CD4-positive, alpha-beta T cell treated with Interleukin-4 for 4 hours (primary cell): ENCODE measurements at regions not wholly inside any gene's neighbourhood (a gene's known extent, or its start where the extent isn't known, plus 50 kb on each side); places are given as distances from the start of the nearest gene placed in this dataset.
"Not testable (repeated sequence)": the region's sequence is repeated elsewhere in the genome, so short reads cannot be mapped to it uniquely, and the experiment has no call there.

Experiments
- DNase-seq: peaks from one replicate; pipeline ENCODE4 v3.0.0-alpha.2; 2020

GRCh38 chr1:195738966-195739650, 869.1 kb downstream of the KCNT2 start:
- DNase-seq, result no peak

GRCh38 chr1:195735140-195735539, 873.1 kb downstream of the KCNT2 start:
- DNase-seq, result no peak

GRCh38 chr1:195733826-195734225, 874.4 kb downstream of the KCNT2 start:
- DNase-seq, result no peak

GRCh38 chr1:195733408-195733807, 874.8 kb downstream of the KCNT2 start:
- DNase-seq, result no peak

GRCh38 chr1:195731385-195731784, 876.9 kb downstream of the KCNT2 start:
- DNase-seq, result no peak

- DNase-seq, result no peak
Measured at GRCh38 chr1:195723796-195724194, 884.4 kb downstream of the KCNT2 start.

- DNase-seq, result not testable (repeated sequence)
Measured at GRCh38 chr1:195722852-195723795, 885.1 kb downstream of the KCNT2 start.

GRCh38 chr1:195722146-195722545, 886.1 kb downstream of the KCNT2 start:
- not testable (repeated sequence) for DNase-seq

GRCh38 chr1:195721210-195721971, 886.8 kb downstream of the KCNT2 start:
- DNase-seq, result no peak

GRCh38 chr1:195717651-195718050, 890.6 kb downstream of the KCNT2 start:
- no peak for DNase-seq

- no peak for DNase-seq
Measured at GRCh38 chr1:195715652-195716051, 892.6 kb downstream of the KCNT2 start.

GRCh38 chr1:195714248-195714647, 894.0 kb downstream of the KCNT2 start:
- DNase-seq, result no peak

GRCh38 chr1:195709821-195710220, 898.4 kb downstream of the KCNT2 start:
- no peak for DNase-seq

GRCh38 chr1:195704028-195704427, 904.2 kb downstream of the KCNT2 start:
- DNase-seq, result no peak

GRCh38 chr1:195701149-195701548, 907.1 kb downstream of the KCNT2 start:
- DNase-seq, result no peak

- no peak for DNase-seq
Measured at GRCh38 chr1:195697130-195697529, 911.1 kb downstream of the KCNT2 start.

- DNase-seq, result no peak
Measured at GRCh38 chr1:195686764-195687163, 921.5 kb downstream of the KCNT2 start.

GRCh38 chr1:195664628-195665027, 943.6 kb downstream of the KCNT2 start:
- DNase-seq, result no peak

GRCh38 chr1:195663549-195664280, 944.5 kb downstream of the KCNT2 start:
- no peak for DNase-seq

GRCh38 chr1:195656780-195657179, 951.5 kb downstream of the KCNT2 start:
- no peak for DNase-seq

GRCh38 chr1:195648875-195649274, 959.4 kb downstream of the KCNT2 start:
- not testable (repeated sequence) for DNase-seq

- no peak for DNase-seq
Measured at GRCh38 chr1:195637539-195637938, 970.7 kb downstream of the KCNT2 start.

GRCh38 chr1:195618287-195618686, 990.0 kb downstream of the KCNT2 start:
- DNase-seq, result no peak
